ENCODE measurements at regions not wholly inside any gene's neighbourhood (a gene's known extent, or its start where the extent isn't known, plus 50 kb on each side); places are given as distances from the start of the nearest gene placed in this dataset.
A peak's percentile ranks its signal among the peaks of the same experiment; 100 is the strongest.

DNA sequence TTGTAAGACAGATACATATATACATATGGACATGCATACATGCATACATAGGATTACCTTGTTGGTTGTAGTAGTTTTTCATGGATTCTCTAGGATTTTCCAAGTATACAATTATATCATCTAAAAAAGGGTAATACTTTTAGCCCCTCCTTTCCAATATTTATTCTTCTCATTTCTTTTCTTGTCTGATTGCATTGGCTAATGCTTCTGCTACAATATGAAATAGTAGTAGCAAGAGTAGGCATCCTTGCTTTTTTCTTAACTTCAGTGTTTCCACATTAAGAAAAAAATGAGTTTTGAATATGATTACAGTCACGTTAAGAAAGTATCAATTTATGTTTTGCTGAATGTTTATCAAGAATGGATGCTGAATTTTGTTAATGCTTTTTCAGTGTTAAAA, 58.0 kb downstream of the RBFOX3 start:
- H3K4me1 ChIP-seq = no peaks in the 10 kb centered on the region
- H3K36me3 ChIP-seq = no peaks in the 10 kb centered on the region
- H3K27me3 ChIP-seq (replicated peaks in 1 of 7) = peaks cover 0 to 35% (median 12%) of the 10 kb centered on the region in 7 donors
- H3K4me3 ChIP-seq = no peak overlapping the region
- intact Hi-C loops (cut with DNase I; ENCODE audit: low total_unique reads) = no loop called here
- no peak for DNase-seq
- H3K27ac ChIP-seq = no peak overlapping the region
- peaks cover 0 to 25% (median 16%) of the 10 kb centered on the region in 8 donors for H3K9me3 ChIP-seq
- TF ChIP-seq POLR2AphosphoS5 (IDR thresholded peaks at IDR 0.05) = no peak
- TF ChIP-seq, protein P1, sequence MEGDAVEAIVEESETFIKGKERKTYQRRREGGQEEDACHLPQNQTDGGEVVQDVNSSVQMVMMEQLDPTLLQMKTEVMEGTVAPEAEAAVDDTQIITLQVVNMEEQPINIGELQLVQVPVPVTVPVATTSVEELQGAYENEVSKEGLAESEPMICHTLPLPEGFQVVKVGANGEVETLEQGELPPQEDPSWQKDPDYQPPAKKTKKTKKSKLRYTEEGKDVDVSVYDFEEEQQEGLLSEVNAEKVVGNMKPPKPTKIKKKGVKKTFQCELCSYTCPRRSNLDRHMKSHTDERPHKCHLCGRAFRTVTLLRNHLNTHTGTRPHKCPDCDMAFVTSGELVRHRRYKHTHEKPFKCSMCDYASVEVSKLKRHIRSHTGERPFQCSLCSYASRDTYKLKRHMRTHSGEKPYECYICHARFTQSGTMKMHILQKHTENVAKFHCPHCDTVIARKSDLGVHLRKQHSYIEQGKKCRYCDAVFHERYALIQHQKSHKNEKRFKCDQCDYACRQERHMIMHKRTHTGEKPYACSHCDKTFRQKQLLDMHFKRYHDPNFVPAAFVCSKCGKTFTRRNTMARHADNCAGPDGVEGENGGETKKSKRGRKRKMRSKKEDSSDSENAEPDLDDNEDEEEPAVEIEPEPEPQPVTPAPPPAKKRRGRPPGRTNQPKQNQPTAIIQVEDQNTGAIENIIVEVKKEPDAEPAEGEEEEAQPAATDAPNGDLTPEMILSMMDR (IDR thresholded peaks at IDR 0.05 in 8 of 11, conservative IDR thresholded peaks at IDR 0.05 in 3 of 11) = no peak
- no peak for TF ChIP-seq POLR2A (IDR thresholded peaks at IDR 0.05)
- WGBS, 5 donors = 76 to 96% (median 85%) methylated on average over 1 of the region's 1 CpG

DNA sequence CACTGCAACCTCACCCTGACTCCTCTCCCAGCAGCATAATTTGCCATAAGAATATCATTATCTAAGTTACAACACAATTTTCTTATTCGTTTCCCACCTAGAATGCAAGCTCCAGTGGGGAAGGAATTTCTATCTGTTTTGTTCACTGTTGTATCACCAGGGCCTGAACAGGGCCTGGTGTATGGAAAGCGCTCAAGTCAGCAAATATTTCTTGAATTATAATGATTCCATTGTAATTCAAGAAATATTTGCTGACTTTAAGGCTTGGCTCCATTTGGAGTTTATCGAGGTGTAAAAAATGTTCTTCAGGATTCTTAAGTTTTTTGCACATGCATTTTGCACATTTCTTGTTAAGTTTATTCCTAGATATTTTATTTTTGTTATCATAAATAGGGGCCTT, 58.4 kb downstream of the RBFOX3 start:
- H3K9me3 ChIP-seq = peaks cover 0 to 25% (median 16%) of the 10 kb centered on the region in 8 donors
- H3K27me3 ChIP-seq (replicated peaks in 1 of 7) = peaks cover 0 to 35% (median 8%) of the 10 kb centered on the region in 7 donors
- H3K4me3 ChIP-seq = no peak overlapping the region
- intact Hi-C loops (cut with DNase I; ENCODE audit: low total_unique reads) = no loop called here
- 78 to 90% (median 88%) methylated on average over 3 of the region's 3 CpGs for WGBS, 5 donors
- H3K36me3 ChIP-seq = no peaks in the 10 kb centered on the region
- no peaks in the 10 kb centered on the region for H3K4me1 ChIP-seq
- TF ChIP-seq, protein P1 (IDR thresholded peaks at IDR 0.05 in 8 of 11, conservative IDR thresholded peaks at IDR 0.05 in 3 of 11) = no peak
- TF ChIP-seq POLR2A (IDR thresholded peaks at IDR 0.05) (no peak), POLR2AphosphoS5 (IDR thresholded peaks at IDR 0.05) (no peak)
- no peak for DNase-seq
- no peak overlapping the region for H3K27ac ChIP-seq

DNA sequence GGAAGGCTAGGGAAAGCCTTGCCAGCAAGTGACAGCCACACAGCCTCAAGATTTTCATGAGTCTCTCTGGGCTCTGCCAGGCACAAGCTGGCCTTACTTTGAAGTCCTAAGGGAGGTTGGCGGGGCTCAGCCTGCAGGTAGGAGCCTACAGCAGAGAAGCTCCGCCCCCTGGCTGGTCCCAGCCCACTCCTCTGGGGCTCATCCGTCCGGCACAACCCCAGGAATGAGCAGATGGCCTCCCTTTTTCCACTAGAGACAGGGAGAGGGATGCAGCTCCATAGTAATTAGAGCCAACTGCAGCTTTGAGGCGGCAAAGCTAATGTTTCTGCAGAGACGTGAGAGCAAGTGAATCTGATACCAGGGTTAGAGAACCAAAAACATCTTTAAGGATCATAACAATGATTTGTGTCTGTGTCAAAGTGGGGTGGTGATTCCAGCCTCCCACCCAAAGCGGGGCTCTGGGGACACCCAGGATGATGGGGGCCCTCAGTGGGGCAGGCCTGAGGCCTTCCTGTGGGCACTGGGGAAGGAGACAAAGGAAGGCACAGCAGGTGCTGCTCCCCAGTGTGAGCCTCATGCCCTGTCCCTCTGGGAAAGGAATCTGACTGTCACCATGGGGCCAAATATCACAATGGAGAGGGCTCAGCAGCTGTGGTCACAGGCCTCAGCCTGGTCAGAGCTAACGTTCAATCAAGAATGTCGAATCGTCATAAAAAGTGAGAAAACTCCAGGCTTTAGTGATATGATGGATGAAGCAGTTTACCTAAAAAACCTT, 61.5 kb downstream of the RBFOX3 start:
- TF ChIP-seq, protein P1 (IDR thresholded peaks at IDR 0.05 in 8 of 11, conservative IDR thresholded peaks at IDR 0.05 in 3 of 11) = no peak
- TF ChIP-seq POLR2AphosphoS5 (IDR thresholded peaks at IDR 0.05) (no peak), POLR2A (IDR thresholded peaks at IDR 0.05) (no peak)
- Histone ChIP-seq H3K36me3 (no peaks in the 10 kb centered on the region), H3K4me3 (no peak overlapping the region), H3K9me3 (peaks cover 0 to 25% (median 16%) of the 10 kb centered on the region in 8 donors), H3K27me3 (replicated peaks in 1 of 7) (peaks cover 0 to 43% (median 0%) of the 10 kb centered on the region in 7 donors), H3K27ac (no peak overlapping the region), H3K4me1 (no peaks in the 10 kb centered on the region)
- WGBS, 5 donors = 72 to 88% (median 76%) methylated on average over 7 to 10 of the region's 10 CpGs
- peak; percentile 47 for DNase-seq
- intact Hi-C loops (cut with DNase I; ENCODE audit: low total_unique reads) = no loop called here

DNA sequence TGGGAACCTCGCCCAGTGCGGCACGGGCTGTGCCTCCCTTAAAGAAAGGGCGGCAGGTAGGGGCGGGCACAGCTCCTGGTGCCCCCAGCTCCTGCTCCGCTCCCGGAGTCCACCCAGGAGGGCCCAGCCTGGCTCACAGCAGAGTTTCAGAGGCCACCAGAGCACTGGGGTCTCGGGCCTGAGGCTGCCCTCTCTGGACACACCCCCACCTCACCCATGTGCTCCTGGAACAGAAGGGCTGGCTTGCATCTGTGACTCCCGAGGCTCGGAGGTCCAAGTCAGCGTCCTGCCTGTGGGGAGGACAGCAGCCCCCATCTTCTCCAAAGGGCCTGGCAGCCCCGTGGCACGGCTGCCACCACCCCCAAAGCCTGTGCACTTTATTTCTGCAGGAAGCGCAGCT, 62.7 kb downstream of the RBFOX3 start:
- 72 to 88% (median 83%) methylated on average over 10 to 14 of the region's 14 CpGs for WGBS, 5 donors
- no peak overlapping the region for H3K4me3 ChIP-seq
- DNase-seq = peak; percentile 63
- intact Hi-C loops (cut with DNase I; ENCODE audit: low total_unique reads) = no loop called here
- no peak overlapping the region for H3K27ac ChIP-seq
- H3K27me3 ChIP-seq (replicated peaks in 1 of 7) = peaks cover 0 to 51% (median 0%) of the 10 kb centered on the region in 7 donors
- peaks cover 0 to 16% (median 10%) of the 10 kb centered on the region in 8 donors for H3K9me3 ChIP-seq
- no peaks in the 10 kb centered on the region for H3K4me1 ChIP-seq
- TF ChIP-seq POLR2AphosphoS5 (IDR thresholded peaks at IDR 0.05) (no peak), POLR2A (IDR thresholded peaks at IDR 0.05) (no peak)
- TF ChIP-seq, protein P1 (IDR thresholded peaks at IDR 0.05 in 8 of 11, conservative IDR thresholded peaks at IDR 0.05 in 3 of 11) = no peak
- no peaks in the 10 kb centered on the region for H3K36me3 ChIP-seq
